GM12872 (cell line): ENCODE measurements at regions not wholly inside any gene's neighbourhood (a gene's known extent, or its start where the extent isn't known, plus 50 kb on each side); places are given as distances from the start of the nearest gene placed in this dataset.

Experiments
- TF ChIP-seq, protein P1 (sequence below): IDR thresholded peaks from 3 replicates; pipeline ENCODE4 v1.5.1; 2011; ENCODE audit warnings: low read depth, mild to moderate bottlenecking, low read length, moderate library complexity; ENCODE audit not compliant: insufficient read depth

DNA sequence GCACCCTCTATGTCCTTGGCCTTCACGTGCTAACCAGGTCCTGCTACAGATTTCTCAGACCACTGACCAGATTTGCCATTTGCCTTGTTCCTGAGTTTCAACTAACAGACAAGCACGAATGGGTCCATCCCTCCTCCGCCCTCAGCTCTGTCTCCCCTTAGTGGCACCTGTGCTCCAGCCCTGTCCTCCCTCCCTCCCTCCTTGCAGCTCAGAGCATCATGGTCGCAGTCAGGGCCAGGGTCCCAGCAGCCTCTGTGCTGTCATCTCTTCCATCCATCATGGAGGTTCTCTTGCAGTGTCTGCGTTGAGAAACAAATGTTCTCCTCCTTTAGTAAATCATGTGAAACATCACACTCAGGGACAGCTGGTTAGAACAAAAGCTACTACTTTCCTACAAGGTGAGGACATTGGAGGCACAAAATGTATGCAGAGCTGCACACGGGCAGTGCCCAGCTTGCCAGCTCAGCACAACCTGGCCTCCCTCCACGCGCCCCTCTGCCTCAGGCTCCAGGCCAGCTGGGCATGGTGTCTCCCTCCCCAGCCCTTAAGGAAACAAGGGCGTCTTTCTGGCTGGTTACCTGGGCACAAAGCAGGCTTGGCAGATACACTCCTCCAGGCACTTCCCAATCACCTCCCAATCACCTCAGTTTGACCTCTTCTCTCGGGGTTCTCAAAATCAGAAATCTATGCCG, 79.5 kb upstream of the ATP6AP2 start:
- TF ChIP-seq, protein P1, sequence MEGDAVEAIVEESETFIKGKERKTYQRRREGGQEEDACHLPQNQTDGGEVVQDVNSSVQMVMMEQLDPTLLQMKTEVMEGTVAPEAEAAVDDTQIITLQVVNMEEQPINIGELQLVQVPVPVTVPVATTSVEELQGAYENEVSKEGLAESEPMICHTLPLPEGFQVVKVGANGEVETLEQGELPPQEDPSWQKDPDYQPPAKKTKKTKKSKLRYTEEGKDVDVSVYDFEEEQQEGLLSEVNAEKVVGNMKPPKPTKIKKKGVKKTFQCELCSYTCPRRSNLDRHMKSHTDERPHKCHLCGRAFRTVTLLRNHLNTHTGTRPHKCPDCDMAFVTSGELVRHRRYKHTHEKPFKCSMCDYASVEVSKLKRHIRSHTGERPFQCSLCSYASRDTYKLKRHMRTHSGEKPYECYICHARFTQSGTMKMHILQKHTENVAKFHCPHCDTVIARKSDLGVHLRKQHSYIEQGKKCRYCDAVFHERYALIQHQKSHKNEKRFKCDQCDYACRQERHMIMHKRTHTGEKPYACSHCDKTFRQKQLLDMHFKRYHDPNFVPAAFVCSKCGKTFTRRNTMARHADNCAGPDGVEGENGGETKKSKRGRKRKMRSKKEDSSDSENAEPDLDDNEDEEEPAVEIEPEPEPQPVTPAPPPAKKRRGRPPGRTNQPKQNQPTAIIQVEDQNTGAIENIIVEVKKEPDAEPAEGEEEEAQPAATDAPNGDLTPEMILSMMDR = no peak

- TF ChIP-seq, protein P1 = no peak
Measured at GRCh38 chrX:40496728-40497127, 84.0 kb upstream of the ATP6AP2 start.

GRCh38 chrX:40495659-40496058, 85.1 kb upstream of the ATP6AP2 start:
- TF ChIP-seq, protein P1 = no peak

- TF ChIP-seq, protein P1 = no peak
Measured at GRCh38 chrX:40494005-40494404, 86.8 kb upstream of the ATP6AP2 start.

GRCh38 chrX:40488296-40488695, 92.5 kb upstream of the ATP6AP2 start:
- TF ChIP-seq, protein P1 = no peak

GRCh38 chrX:40485973-40486372, 94.8 kb upstream of the ATP6AP2 start:
- TF ChIP-seq, protein P1 = no peak

GRCh38 chrX:40485102-40485826, 95.5 kb upstream of the ATP6AP2 start:
- TF ChIP-seq, protein P1 = no peak
